HepG2 (cell line): ENCODE measurements at regions not wholly inside any gene's neighbourhood (a gene's known extent, or its start where the extent isn't known, plus 50 kb on each side); places are given as distances from the start of the nearest gene placed in this dataset.

Experiments
- ETV6 ChIP-seq: sonication (generic); formaldehyde crosslinking; conservative IDR thresholded peaks from 2 replicates; pipeline ENCODE4 v1.4.0; 2020; ENCODE audit warnings: missing genetic modification reagents
- EZH2 ChIP-seq: conservative IDR thresholded peaks from 2 replicates; pipeline ENCODE4 v1.6.1; 2012; ENCODE audit warnings: mild to moderate bottlenecking, low read depth, low read length, moderate library complexity
- HDAC2 ChIP-seq: sonication (generic); formaldehyde crosslinking; IDR thresholded peaks from 2 replicates; pipeline ENCODE4 v1.4.0; 2020; ENCODE audit warnings: missing genetic modification reagents
- MTF1 ChIP-seq: sonication (generic); formaldehyde crosslinking; IDR thresholded peaks from 2 replicates; pipeline ENCODE4 v1.5.0; 2020; ENCODE audit warnings: missing genetic modification reagents
- PHF8 ChIP-seq: sonication (generic); formaldehyde crosslinking; IDR thresholded peaks from 2 replicates; pipeline ENCODE4 v1.5.0; 2020; ENCODE audit warnings: missing genetic modification reagents
- ZSCAN20 ChIP-seq: sonication (generic); formaldehyde crosslinking; IDR thresholded peaks from 2 replicates; pipeline ENCODE4 v1.4.0; 2020; ENCODE audit warnings: missing genetic modification reagents, mild to moderate bottlenecking, borderline replicate concordance
- TF ChIP-seq, protein P1 (sequence below): sonication (generic); formaldehyde crosslinking; IDR thresholded peaks from 2 replicates; pipeline ENCODE4 v1.4.0; 2020; ENCODE audit warnings: missing genetic modification reagents
- TF ChIP-seq, protein P2 (sequence below): sonication (generic); formaldehyde crosslinking; IDR thresholded peaks from 2 replicates; pipeline ENCODE4 v1.5.0; 2020; ENCODE audit warnings: mild to moderate bottlenecking, missing genetic modification reagents, moderate library complexity
- TF ChIP-seq, protein P3 (sequence below): sonication (generic); formaldehyde crosslinking; IDR thresholded peaks from 2 replicates; pipeline ENCODE4 v1.4.0; 2020; ENCODE audit warnings: missing genetic modification reagents
- TF ChIP-seq, protein P4 (sequence below): sonication (generic); formaldehyde crosslinking; conservative IDR thresholded peaks from 2 replicates; pipeline ENCODE4 v1.4.0; 2020; ENCODE audit warnings: missing genetic modification reagents

DNA sequence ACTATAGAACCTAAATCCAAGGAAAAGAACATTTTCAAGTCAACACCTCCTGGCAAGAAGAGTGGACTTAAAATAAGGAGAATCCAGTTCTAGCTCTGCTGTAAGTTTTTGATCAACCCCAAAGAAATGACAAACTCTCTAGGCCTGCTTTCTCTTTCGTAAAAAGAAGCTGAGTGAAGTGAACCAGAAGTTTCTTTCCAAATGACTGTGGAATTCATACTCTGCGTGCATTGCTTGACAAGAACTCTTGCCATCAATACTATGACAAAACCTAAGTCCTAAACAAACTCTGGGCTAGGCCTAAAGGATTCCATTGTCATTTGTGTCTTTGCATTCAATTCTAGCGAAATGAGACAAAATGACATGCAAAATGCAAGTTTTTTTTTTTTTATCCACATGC is 187.5 kb upstream of the SOX9 start:
- TF ChIP-seq, protein P1, sequence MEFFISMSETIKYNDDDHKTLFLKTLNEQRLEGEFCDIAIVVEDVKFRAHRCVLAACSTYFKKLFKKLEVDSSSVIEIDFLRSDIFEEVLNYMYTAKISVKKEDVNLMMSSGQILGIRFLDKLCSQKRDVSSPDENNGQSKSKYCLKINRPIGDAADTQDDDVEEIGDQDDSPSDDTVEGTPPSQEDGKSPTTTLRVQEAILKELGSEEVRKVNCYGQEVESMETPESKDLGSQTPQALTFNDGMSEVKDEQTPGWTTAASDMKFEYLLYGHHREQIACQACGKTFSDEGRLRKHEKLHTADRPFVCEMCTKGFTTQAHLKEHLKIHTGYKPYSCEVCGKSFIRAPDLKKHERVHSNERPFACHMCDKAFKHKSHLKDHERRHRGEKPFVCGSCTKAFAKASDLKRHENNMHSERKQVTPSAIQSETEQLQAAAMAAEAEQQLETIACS (CRISPR knock-in tag), result no peak
- TF ChIP-seq MTF1 (CRISPR knock-in tag), result no peak
- TF ChIP-seq, protein P2, sequence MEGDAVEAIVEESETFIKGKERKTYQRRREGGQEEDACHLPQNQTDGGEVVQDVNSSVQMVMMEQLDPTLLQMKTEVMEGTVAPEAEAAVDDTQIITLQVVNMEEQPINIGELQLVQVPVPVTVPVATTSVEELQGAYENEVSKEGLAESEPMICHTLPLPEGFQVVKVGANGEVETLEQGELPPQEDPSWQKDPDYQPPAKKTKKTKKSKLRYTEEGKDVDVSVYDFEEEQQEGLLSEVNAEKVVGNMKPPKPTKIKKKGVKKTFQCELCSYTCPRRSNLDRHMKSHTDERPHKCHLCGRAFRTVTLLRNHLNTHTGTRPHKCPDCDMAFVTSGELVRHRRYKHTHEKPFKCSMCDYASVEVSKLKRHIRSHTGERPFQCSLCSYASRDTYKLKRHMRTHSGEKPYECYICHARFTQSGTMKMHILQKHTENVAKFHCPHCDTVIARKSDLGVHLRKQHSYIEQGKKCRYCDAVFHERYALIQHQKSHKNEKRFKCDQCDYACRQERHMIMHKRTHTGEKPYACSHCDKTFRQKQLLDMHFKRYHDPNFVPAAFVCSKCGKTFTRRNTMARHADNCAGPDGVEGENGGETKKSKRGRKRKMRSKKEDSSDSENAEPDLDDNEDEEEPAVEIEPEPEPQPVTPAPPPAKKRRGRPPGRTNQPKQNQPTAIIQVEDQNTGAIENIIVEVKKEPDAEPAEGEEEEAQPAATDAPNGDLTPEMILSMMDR (CRISPR knock-in tag), result no peak
- TF ChIP-seq PHF8, result no peak
- TF ChIP-seq, protein P3, sequence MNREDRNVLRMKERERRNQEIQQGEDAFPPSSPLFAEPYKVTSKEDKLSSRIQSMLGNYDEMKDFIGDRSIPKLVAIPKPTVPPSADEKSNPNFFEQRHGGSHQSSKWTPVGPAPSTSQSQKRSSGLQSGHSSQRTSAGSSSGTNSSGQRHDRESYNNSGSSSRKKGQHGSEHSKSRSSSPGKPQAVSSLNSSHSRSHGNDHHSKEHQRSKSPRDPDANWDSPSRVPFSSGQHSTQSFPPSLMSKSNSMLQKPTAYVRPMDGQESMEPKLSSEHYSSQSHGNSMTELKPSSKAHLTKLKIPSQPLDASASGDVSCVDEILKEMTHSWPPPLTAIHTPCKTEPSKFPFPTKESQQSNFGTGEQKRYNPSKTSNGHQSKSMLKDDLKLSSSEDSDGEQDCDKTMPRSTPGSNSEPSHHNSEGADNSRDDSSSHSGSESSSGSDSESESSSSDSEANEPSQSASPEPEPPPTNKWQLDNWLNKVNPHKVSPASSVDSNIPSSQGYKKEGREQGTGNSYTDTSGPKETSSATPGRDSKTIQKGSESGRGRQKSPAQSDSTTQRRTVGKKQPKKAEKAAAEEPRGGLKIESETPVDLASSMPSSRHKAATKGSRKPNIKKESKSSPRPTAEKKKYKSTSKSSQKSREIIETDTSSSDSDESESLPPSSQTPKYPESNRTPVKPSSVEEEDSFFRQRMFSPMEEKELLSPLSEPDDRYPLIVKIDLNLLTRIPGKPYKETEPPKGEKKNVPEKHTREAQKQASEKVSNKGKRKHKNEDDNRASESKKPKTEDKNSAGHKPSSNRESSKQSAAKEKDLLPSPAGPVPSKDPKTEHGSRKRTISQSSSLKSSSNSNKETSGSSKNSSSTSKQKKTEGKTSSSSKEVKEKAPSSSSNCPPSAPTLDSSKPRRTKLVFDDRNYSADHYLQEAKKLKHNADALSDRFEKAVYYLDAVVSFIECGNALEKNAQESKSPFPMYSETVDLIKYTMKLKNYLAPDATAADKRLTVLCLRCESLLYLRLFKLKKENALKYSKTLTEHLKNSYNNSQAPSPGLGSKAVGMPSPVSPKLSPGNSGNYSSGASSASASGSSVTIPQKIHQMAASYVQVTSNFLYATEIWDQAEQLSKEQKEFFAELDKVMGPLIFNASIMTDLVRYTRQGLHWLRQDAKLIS, result no peak
- no peak for TF ChIP-seq HDAC2
- TF ChIP-seq EZH2, result no peak
- no peak for TF ChIP-seq ZSCAN20 (CRISPR knock-in tag)
- TF ChIP-seq, protein P4, sequence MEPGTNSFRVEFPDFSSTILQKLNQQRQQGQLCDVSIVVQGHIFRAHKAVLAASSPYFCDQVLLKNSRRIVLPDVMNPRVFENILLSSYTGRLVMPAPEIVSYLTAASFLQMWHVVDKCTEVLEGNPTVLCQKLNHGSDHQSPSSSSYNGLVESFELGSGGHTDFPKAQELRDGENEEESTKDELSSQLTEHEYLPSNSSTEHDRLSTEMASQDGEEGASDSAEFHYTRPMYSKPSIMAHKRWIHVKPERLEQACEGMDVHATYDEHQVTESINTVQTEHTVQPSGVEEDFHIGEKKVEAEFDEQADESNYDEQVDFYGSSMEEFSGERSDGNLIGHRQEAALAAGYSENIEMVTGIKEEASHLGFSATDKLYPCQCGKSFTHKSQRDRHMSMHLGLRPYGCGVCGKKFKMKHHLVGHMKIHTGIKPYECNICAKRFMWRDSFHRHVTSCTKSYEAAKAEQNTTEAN (CRISPR knock-in tag), result no peak
- no peak for TF ChIP-seq ETV6 (CRISPR knock-in tag)
